CD4-positive, alpha-beta T cell treated with Interleukin-15 for 4 hours (primary cell): ENCODE measurements at regions not wholly inside any gene's neighbourhood (a gene's known extent, or its start where the extent isn't known, plus 50 kb on each side); places are given as distances from the start of the nearest gene placed in this dataset.
"Not testable (repeated sequence)": the region's sequence is repeated elsewhere in the genome, so short reads cannot be mapped to it uniquely, and the experiment has no call there.

Experiments used
- DNase-seq: peaks from one replicate; pipeline ENCODE4 v3.0.0-alpha.2; 2020; ENCODE audit warnings: low spot score

DNA sequence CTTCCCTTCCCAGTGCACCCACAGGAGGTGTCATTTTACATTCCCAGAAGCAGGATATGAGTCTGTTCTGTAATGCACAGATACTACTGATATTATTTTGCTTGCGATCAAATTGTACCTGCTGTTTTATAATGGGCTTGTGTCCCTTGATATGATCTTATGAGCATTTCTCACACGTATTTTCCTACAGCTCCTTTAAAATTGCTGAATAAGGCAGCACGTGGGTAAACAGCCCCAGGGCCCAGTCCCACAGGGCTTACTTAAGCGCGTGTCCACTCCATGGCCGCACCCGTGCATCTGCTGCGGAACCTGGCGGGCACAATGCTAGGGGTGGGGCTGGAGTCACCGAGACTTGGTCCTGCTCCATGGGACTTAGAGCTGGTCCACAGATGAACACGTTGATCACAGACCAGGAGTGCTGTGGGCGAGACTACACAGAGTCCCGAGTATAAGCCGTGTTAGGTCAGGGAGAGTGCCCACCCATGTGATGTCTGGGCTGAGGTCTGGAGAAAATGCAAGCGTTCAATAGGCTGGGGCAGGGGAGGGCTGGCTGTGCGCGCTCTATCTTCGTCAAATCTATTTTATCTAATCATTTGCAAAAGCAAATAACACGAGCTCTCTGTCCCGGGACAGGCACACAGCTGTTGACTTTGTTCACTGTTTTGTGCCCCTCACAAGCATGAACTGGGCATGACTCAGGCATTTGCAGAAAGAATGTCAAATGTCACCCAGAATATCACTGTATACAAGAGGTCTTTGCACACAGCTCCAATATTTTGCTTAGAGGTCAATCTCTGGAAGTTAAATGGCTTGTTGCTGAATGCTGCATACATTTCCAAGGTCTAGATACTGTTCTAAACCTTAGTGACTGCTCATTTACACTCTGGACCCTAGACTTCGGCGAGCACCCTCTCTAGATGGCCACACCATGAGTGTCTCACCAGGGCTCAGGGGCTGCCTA lies 119.3 kb downstream of the CRYAA start:
- no peak for DNase-seq

GRCh38 chr21:43287111-43287760 lies 118.4 kb downstream of the CRYAA start:
- DNase-seq: no peak

DNA sequence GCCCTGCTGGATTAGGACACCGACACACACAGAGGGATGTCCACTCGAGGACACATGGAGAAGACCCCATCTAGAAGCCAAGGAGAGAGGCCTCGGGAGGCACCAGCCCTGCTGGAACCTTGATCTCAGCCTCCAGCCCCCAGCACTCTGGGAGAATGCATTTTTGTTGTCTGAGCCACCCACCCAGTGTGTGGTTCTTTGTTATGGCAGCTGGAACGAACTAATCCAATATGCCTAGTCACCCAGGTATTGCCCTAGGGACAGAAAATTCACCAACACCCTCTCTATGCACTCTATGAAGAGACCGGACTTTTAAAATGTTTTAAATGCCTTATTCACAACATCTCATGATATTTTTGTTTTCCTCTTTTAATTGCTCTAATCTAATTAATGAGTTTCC lies 117.4 kb downstream of the CRYAA start:
- no peak for DNase-seq

GRCh38 chr21:43284700-43285099 lies 115.9 kb downstream of the CRYAA start:
- DNase-seq: no peak

- DNase-seq: no peak
Measured at GRCh38 chr21:43284238-43284637, 115.4 kb downstream of the CRYAA start.

GRCh38 chr21:43283925-43284221 lies 115.1 kb downstream of the CRYAA start:
- DNase-seq: not testable (repeated sequence)

- DNase-seq: no peak
Measured at GRCh38 chr21:43283136-43283924, 114.5 kb downstream of the CRYAA start.

- DNase-seq: no peak
Measured at GRCh38 chr21:43282358-43283120, 113.7 kb downstream of the CRYAA start.

DNA sequence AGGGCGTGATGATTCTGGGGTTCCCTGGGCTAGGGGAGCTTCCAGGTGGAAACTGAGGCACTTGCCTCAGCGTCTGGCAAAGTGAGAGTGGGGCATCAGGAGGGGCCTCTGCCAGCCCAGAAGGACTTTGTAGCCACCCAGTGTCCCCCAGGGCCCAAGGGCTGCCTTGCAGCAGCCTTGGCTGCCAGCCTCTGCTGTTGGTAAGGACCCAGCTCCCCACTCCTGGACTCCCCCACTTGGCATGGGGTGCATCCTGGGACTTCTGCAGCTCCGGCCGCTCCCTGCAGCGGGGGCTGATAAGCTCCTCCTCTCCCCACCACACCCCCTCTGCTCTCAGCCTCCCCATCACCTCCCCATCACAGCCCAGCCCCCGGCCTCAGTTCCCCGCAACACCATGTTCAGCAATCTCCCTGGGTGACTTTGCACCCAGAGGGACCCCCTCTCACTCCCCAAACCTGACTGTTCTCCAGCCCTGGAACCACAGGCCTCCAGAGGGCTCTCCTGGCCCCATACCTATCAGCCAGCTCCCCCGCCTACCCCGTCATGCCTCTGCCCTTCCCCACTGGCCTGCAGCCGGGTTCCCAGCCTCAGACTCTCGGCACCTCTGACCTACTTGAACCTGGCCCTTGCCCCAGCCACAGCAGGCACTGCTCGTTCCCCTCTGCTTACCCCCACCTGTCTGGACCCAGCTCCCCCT lies 113.0 kb downstream of the CRYAA start:
- no peak for DNase-seq

GRCh38 chr21:43280949-43281633 lies 112.3 kb downstream of the CRYAA start:
- DNase-seq: no peak

GRCh38 chr21:43279578-43279894 lies 110.7 kb downstream of the CRYAA start:
- no peak for DNase-seq

- no peak for DNase-seq
Measured at GRCh38 chr21:43278766-43279577, 110.2 kb downstream of the CRYAA start.

DNA sequence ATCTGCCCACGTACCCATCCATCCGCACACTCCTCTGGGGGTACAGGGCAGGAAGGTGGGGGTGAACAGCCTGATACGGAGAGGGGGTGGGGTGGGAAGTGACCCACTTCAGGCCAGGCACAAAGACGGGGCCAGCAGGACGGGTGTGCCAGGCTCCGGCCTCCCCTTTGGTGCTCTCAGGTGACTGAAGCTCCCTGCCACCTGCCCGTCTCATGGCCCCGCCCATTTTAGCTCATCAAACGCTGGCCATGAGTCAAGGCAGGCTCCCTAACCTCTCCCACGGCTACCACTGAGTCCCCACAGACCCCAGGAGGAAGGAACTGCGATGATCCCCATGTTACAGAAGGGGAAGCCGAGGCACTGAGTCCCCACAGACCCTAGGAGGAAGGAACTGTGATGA lies 109.6 kb downstream of the CRYAA start:
- DNase-seq: no peak

GRCh38 chr21:43277481-43278351 lies 108.9 kb downstream of the CRYAA start:
- DNase-seq: no peak

GRCh38 chr21:43276811-43277210 lies 108.0 kb downstream of the CRYAA start:
- no peak for DNase-seq

DNA sequence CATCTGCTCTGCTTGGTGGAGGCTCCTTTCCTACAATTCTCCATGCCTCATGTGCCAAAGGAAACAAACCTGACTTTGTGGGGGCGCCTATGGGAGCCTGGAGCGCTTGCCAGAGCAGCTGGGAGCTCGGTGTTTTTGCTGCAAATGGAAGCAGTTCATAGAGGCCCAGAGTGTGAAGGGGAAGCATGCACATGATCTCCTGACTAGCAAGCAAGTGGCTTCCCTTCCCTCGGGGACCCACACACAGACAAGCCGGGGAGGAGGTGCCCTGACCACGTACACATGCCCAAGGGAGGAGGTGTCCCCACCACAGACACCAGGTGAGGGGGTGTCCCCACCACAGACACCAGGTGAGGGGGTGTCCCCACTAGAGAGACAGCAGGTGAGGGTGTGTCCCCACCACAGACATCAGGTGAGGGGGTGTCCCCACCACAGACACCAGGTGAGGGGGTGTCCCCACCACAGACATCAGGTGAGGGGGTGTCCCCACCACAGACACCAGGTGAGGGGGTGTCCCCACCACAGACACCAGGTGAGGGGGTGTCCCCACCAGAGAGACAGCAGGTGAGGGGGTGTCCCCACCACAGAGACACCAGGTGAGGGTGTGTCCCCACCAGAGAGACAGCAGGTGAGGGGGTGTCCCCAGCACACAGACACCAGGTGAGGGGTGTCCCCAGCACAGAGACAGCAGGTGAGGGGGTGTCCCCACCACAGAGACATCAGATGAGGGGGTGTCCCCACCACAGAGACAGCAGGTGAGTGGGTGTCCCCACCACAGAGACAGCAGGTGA lies 106.8 kb downstream of the CRYAA start:
- DNase-seq: no peak

- no peak for DNase-seq
Measured at GRCh38 chr21:43274946-43275310, 106.1 kb downstream of the CRYAA start.
